ENCODE measurements at regions not wholly inside any gene's neighbourhood (a gene's known extent, or its start where the extent isn't known, plus 50 kb on each side); places are given as distances from the start of the nearest gene placed in this dataset.

DNA sequence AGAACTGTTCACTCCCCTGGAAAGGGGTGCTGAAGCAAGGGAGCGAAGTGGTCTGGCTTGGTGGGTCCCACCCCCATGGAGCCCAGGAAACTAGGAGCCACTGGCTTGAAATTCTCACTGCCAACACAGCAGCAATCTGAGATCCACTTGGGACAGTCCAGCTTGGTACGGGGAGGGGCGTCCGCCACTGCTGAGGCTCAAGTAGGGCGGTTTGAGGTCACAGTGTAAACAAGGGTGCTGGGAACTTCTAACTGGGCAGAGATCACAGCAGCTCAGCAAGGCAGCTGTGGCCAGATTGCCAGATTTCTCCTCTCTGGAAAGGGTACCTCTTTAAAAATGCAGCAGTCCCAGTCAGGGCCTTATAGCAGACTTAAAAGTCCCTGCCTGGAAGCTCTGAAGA lies 53.9 kb upstream of the GALNTL6 start:
- DNase-seq: no peak

DNA sequence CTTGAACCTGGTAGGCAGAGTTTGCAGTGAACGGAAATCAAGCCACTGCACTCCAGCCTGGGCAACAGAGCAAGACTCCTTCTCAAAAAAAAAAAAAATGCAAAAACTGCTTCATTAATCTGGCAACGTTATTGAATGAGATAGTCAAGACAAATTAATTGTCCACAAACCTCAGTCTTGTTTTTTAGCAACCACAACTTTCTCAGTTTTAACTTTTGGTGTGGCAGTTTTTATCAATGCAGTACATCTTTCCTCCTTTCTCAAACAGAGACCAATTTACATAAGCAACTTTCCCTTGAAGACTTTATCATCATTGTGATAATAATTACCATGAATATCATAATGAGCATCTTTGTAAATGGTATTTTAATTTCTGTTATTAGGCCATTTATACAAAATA lies 61.7 kb upstream of the GALNTL6 start:
- DNase-seq: no peak

DNA sequence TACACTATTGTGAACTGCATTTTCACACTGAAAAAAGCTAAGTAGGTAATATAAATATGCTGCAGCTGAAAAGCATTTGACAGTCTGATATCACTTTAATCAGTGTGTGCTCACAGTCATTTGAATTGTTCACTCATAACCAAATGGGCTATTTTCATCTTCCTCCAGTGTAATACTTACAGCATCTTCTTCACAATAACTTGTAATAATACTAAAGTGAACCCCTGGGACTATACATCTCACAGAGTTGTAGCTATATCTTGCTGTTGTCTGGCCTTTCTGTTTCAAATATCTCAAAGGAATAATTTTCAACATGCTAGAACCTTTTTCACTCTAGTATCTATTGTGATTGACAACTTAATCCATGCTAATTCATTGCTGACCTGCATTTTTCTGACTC lies 66.8 kb upstream of the GALNTL6 start:
- no peak for DNase-seq

GRCh38 chr4:171742436-171742835 lies 70.8 kb upstream of the GALNTL6 start:
- no peak for DNase-seq

DNA sequence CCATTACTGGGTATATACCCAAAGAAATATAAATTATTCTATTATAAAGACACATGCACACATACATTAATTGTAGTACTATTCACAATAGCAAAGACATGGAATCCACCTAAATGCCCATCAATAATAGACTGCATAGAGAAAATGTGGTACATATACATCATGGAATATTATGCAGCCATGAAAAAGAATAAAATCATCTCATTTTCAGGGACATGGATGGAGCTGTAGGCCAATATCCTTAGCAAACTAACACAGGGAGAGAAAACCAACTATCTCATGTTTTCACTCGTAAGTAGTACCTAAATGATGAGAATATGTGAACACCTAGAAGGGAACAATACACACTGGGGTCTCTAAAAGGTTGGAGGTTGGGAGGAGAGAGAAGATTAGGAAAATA lies 86.0 kb upstream of the GALNTL6 start:
- DNase-seq: no peak

DNA sequence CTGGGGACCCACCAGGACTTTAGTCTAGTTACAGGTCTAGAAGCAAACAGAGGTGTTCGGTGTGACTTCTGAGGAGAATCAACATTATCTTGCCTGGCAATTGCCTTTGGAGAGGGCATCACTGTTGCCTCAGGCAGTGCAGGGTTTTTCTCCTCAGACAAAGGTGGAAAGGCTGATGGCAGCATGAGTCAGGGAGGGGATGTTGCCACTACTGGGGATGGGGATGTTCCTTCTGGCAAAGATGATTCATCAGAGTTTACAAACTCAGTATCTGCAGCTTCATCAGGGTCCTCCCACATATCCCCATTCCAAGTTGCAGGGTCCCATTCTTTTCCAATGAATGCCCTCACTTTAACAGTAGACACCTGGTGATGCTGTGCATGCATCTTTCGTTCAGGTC lies 91.3 kb upstream of the GALNTL6 start:
- no peak for DNase-seq

DNA sequence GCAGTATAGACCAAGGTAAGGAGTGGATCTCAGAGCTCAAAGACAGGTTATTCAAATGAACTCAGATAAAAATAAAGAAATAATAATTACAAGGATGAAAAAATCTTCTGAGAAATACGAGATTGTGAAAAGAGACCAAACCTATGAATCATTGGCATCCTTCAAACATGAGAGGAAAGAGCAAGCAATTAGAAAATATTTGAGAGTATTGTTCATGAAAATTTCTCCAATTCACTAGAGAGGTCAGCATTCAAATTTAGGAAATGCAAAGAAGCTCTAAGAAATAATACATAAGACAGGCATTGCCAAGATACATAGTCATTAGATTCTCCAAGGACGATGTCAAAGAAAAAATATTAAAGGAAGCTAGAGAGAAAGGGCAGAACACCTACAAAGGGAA lies 93.5 kb upstream of the GALNTL6 start:
- no peak for DNase-seq

- DNase-seq: no peak
Measured at GRCh38 chr4:171718665-171719064, 94.5 kb upstream of the GALNTL6 start.

- DNase-seq: no peak
Measured at GRCh38 chr4:171718069-171718468, 95.1 kb upstream of the GALNTL6 start.

GRCh38 chr4:171717231-171717741 lies 95.9 kb upstream of the GALNTL6 start:
- DNase-seq: no peak

DNA sequence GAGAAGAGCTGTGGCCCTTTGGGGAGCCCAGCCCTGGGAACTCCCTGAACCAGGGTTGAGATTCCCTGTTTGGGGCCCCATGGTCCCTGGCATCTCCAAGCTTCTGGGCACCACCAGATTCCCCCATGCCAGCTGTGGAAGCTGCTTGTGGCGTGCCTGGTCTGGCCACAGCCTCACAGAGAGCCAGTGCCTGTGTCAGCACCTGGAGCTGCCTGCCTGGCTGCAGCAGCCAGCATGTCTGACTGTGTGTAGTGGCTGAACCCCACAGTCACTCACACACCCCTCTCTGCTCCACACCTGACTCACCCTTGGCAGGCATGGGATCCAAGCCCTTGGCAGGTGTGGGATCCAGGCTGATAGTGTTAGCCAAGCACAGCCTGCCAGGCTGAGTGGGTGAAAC lies 97.2 kb upstream of the GALNTL6 start:
- no peak for DNase-seq

GRCh38 chr4:171714791-171715454 lies 98.3 kb upstream of the GALNTL6 start:
- DNase-seq: no peak

GRCh38 chr4:171710743-171711142 lies 102.5 kb upstream of the GALNTL6 start:
- no peak for DNase-seq

- DNase-seq: no peak
Measured at GRCh38 chr4:171676555-171677215, 136.5 kb upstream of the GALNTL6 start.

GRCh38 chr4:171674781-171675180 lies 138.4 kb upstream of the GALNTL6 start:
- DNase-seq: no peak

- no peak for DNase-seq
Measured at GRCh38 chr4:171668403-171668802, 144.8 kb upstream of the GALNTL6 start.

- no peak for DNase-seq
Measured at GRCh38 chr4:171667906-171668305, 145.3 kb upstream of the GALNTL6 start.

- DNase-seq: no peak
Measured at GRCh38 chr4:171651071-171651470, 162.1 kb upstream of the GALNTL6 start.

- no peak for DNase-seq
Measured at GRCh38 chr4:171650543-171650942, 162.7 kb upstream of the GALNTL6 start.

DNA sequence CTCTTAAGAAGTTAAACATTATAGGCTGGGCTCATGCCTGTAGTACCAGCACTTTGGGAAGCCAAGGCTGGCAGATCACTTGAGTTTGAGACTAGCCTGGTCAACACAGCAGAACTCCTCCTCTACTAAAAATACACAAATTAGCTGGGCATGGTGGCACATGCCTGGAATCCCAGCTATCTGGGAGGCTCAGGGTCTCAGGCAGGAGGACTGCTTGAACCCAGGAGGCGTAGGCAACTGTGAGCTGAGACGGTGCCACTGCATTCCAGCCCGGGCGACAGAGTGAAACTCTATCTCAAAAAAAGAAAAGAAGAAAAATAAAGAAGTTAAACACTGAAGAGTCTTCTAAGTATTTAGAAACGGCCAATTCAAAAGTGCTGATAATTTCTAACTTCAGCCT lies 164.3 kb upstream of the GALNTL6 start:
- no peak for DNase-seq

- no peak for DNase-seq
Measured at GRCh38 chr4:171646984-171647383, 166.2 kb upstream of the GALNTL6 start.

GRCh38 chr4:171644430-171645057 lies 168.7 kb upstream of the GALNTL6 start:
- DNase-seq: no peak

DNA sequence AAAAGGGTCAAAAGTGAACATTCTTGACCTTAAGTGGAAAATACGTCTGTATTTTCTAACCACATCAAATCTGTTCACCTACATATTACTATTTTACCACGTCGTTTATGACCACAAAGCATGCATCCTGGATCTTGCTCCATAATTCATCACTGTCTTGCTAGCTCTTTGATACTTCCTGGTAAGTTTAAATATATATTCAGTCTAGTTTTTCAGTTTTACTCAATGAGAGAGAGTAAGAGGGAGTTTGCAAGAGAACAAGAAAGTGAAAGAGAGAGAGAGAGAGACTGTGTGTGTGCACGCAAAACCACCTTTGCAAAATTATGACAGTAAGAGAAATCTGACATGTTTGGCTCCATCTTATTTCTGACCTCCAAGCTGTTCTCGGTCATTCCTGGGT lies 173.7 kb upstream of the GALNTL6 start:
- no peak for DNase-seq

DNA sequence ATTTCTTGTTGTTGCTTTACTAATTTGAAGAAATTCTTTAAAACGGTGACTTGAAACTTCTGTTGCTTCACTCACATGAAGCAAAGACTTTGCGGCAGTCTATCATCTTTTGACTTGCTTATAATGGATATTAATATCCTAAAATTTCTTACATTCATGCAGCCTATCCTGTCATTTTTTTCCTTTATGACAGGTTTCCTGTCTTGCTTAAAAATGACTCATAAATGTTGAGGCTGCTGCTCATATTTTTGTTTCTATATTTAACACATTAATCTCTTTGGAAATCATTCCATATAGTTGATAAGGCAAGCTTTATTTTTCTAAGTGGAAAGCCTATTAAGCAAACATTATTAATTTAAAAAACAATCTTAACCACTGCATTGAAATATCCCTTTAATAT lies 176.6 kb upstream of the GALNTL6 start:
- DNase-seq: no peak

All from stimulated activated CD4-positive, alpha-beta T cell treated with anti-CD3 and anti-CD28 coated beads, Interleukin-2, amount 100 ng/mL, for 48 hours (primary cell).